ENCODE measurements at regions not wholly inside any gene's neighbourhood (a gene's known extent, or its start where the extent isn't known, plus 50 kb on each side); places are given as distances from the start of the nearest gene placed in this dataset.

GRCh38 chr18:78390952-78391348 lies 588.7 kb upstream of the SALL3 start:
- no peak overlapping the region for H3K4me3 ChIP-seq (ENCODE audit: low read length)
- H3K79me2 ChIP-seq (ENCODE audit: control insufficient read depth, low read length), result no peaks in the 10 kb centered on the region
- H3K27me3 ChIP-seq (ENCODE audit: control insufficient read depth, low read length), result no peaks in the 10 kb centered on the region
- H4K20me1 ChIP-seq (ENCODE audit: control insufficient read depth, insufficient read depth, low read depth, low read length), result no peaks in the 10 kb centered on the region
- no peaks in the 10 kb centered on the region for H3K4me1 ChIP-seq (ENCODE audit: control insufficient read depth, low read length)
- H3K9me2 ChIP-seq (replicated peaks; ENCODE audit: control insufficient read depth, low read length), result no peaks in the 10 kb centered on the region
- H3K9me3 ChIP-seq (ENCODE audit: control insufficient read depth, insufficient read depth, low read length), result peaks cover 12% of the 10 kb centered on the region
- no peaks in the 10 kb centered on the region for H3F3A ChIP-seq (ENCODE audit: control insufficient read depth, insufficient read depth)
- H3K36me3 ChIP-seq (ENCODE audit: control insufficient read depth, low read length), result no peaks in the 10 kb centered on the region
- H3K4me2 ChIP-seq (ENCODE audit: low read length), result no peak overlapping the region
- H3K27ac ChIP-seq (ENCODE audit: low read depth, low read length), result no peak overlapping the region
- TF ChIP-seq CTCF (IDR thresholded peaks at IDR 0.05; ENCODE audit: low read depth, low read length, poor library complexity, severe bottlenecking) (no peak), EZH2phosphoT487 (IDR thresholded peaks at IDR 0.05; ENCODE audit: borderline replicate concordance, low read length) (no peak)

GRCh38 chr18:78393086-78393862 lies 586.3 kb upstream of the SALL3 start:
- H3K4me2 ChIP-seq (ENCODE audit: low read length), result no peak overlapping the region
- no peak overlapping the region for H3K27ac ChIP-seq (ENCODE audit: low read depth, low read length)
- peaks cover 12% of the 10 kb centered on the region; the same call in 1 of the 2 replicates for H3K9me3 ChIP-seq (ENCODE audit: control insufficient read depth, insufficient read depth, low read length)
- no peaks in the 10 kb centered on the region for H3K27me3 ChIP-seq (ENCODE audit: control insufficient read depth, low read length)
- no peak overlapping the region for H3K4me3 ChIP-seq (ENCODE audit: low read length)
- no peaks in the 10 kb centered on the region for H3K4me1 ChIP-seq (ENCODE audit: control insufficient read depth, low read length)
- no peaks in the 10 kb centered on the region for H4K20me1 ChIP-seq (ENCODE audit: control insufficient read depth, insufficient read depth, low read depth, low read length)
- no peaks in the 10 kb centered on the region for H3K36me3 ChIP-seq (ENCODE audit: control insufficient read depth, low read length)
- no peaks in the 10 kb centered on the region for H3F3A ChIP-seq (ENCODE audit: control insufficient read depth, insufficient read depth)
- H3K79me2 ChIP-seq (ENCODE audit: control insufficient read depth, low read length), result no peaks in the 10 kb centered on the region
- no peaks in the 10 kb centered on the region for H3K9me2 ChIP-seq (replicated peaks; ENCODE audit: control insufficient read depth, low read length)
- no peak for TF ChIP-seq CTCF (IDR thresholded peaks at IDR 0.05; ENCODE audit: low read depth, low read length, poor library complexity, severe bottlenecking)
- no peak for TF ChIP-seq EZH2phosphoT487 (IDR thresholded peaks at IDR 0.05; ENCODE audit: borderline replicate concordance, low read length)

GRCh38 chr18:78396077-78396476 lies 583.5 kb upstream of the SALL3 start:
- Histone ChIP-seq H3K27ac (ENCODE audit: low read depth, low read length) (no peak overlapping the region), H3K27me3 (ENCODE audit: control insufficient read depth, low read length) (no peaks in the 10 kb centered on the region), H3K4me3 (ENCODE audit: low read length) (no peak overlapping the region), H3F3A (ENCODE audit: control insufficient read depth, insufficient read depth) (no peaks in the 10 kb centered on the region), H3K9me3 (ENCODE audit: control insufficient read depth, insufficient read depth, low read length) (peaks cover 6% of the 10 kb centered on the region; the same call in 1 of the 2 replicates), H3K79me2 (ENCODE audit: control insufficient read depth, low read length) (no peaks in the 10 kb centered on the region), H3K4me1 (ENCODE audit: control insufficient read depth, low read length) (no peaks in the 10 kb centered on the region), H3K4me2 (ENCODE audit: low read length) (no peak overlapping the region), H3K9me2 (replicated peaks; ENCODE audit: control insufficient read depth, low read length) (no peaks in the 10 kb centered on the region), H4K20me1 (ENCODE audit: control insufficient read depth, insufficient read depth, low read depth, low read length) (no peaks in the 10 kb centered on the region), H3K36me3 (ENCODE audit: control insufficient read depth, low read length) (no peaks in the 10 kb centered on the region)
- no peak for TF ChIP-seq CTCF (IDR thresholded peaks at IDR 0.05; ENCODE audit: low read depth, low read length, poor library complexity, severe bottlenecking)
- no peak for TF ChIP-seq EZH2phosphoT487 (IDR thresholded peaks at IDR 0.05; ENCODE audit: borderline replicate concordance, low read length)
